ENCODE measurements at regions not wholly inside any gene's neighbourhood (a gene's known extent, or its start where the extent isn't known, plus 50 kb on each side); places are given as distances from the start of the nearest gene placed in this dataset.

DNA sequence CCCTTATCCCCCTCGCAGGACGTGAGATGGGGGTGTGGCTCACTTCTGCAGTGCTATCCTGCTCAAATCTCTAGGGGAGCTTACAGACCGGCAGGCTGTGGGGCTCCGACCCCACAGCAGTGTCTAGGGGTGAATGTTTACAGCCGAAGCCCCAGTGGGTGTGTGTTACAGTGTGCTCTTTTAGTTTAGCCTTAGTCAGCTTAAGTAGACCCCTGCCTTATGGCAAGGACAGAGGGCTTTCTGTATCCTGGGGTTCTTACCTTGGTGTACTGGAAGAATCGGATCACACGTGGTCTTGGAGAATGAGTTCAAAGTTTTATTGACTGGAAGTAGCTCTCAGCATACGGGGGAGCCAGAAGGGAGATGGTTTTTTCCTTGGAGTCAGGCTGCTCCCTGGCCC, 348.2 kb upstream of the GYPC start:
- TF ChIP-seq, protein P1, sequence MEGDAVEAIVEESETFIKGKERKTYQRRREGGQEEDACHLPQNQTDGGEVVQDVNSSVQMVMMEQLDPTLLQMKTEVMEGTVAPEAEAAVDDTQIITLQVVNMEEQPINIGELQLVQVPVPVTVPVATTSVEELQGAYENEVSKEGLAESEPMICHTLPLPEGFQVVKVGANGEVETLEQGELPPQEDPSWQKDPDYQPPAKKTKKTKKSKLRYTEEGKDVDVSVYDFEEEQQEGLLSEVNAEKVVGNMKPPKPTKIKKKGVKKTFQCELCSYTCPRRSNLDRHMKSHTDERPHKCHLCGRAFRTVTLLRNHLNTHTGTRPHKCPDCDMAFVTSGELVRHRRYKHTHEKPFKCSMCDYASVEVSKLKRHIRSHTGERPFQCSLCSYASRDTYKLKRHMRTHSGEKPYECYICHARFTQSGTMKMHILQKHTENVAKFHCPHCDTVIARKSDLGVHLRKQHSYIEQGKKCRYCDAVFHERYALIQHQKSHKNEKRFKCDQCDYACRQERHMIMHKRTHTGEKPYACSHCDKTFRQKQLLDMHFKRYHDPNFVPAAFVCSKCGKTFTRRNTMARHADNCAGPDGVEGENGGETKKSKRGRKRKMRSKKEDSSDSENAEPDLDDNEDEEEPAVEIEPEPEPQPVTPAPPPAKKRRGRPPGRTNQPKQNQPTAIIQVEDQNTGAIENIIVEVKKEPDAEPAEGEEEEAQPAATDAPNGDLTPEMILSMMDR (IDR thresholded peaks at IDR 0.05) = no peak
- TF ChIP-seq POLR2A (IDR thresholded peaks at IDR 0.05) = no peak
